Caco-2 (cell line): ENCODE measurements at regions not wholly inside any gene's neighbourhood (a gene's known extent, or its start where the extent isn't known, plus 50 kb on each side); places are given as distances from the start of the nearest gene placed in this dataset.

Experiments
- BruUV-seq: library from RNA; stranded (reverse); fragments of 400-500 nt; replicated peaks from 2 replicates; lab custom pipeline; 2021; lab: Mats Ljungman, UMichigan
- CTCF ChIA-PET: fragments of 300-600 bp; sonication (Branson Sonifier 250); formaldehyde crosslinking; loops from one replicate; lab custom pipeline; 2022; ENCODE audit warnings: antibody characterized with exemption; lab: Charles Lee
- POLR2A ChIA-PET: fragments of 300-600 bp; sonication (Branson Sonifier 250); formaldehyde crosslinking; loops from one replicate; lab custom pipeline; 2022; ENCODE audit warnings: antibody characterized with exemption; lab: Charles Lee
- DNase-seq, 2 experiments: peaks; one replicate each; pipeline versions ENCODE4 v3.0.0 to v3.0.0-alpha.2; 2020 to 2022
- H3K27me3 ChIP-seq: replicated peaks from 2 replicates; pipeline ENCODE4 v1.6.0; 2011; ENCODE audit warnings: low read length; ENCODE audit not compliant: control insufficient read depth, insufficient read depth
- H3K36me3 ChIP-seq: 2 replicates; pipeline ENCODE4 v1.5.1; 2011; ENCODE audit warnings: low read length; ENCODE audit not compliant: control insufficient read depth, insufficient read depth
- H3K4me1 ChIP-seq: fragments of 250-450 bp; sonication (Bioruptor Pico); 2 replicates; pipeline ENCODE4 v1.5.1; 2020; ENCODE audit warnings: mild to moderate bottlenecking
- H3K4me3 ChIP-seq: 2 replicates; pipeline ENCODE4 v1.5.1; 2011; ENCODE audit warnings: low read depth, mild to moderate bottlenecking, control low read depth, low read length
- H3K9me3 ChIP-seq: fragments of 250-450 bp; sonication (Bioruptor Pico); 2 replicates; pipeline ENCODE4 v1.5.1; 2020; ENCODE audit warnings: mild to moderate bottlenecking, moderate library complexity
- H3K27ac Mint-ChIP-seq: one replicate; pipeline ENCODE4 v1.8.0; 2022; ENCODE audit warnings: mixed read lengths; ENCODE audit not compliant: unreplicated experiment
- H3K27me3 Mint-ChIP-seq: one replicate; pipeline ENCODE4 v1.8.0; 2022; ENCODE audit warnings: mixed read lengths; ENCODE audit not compliant: insufficient read depth, unreplicated experiment
- H3K36me3 Mint-ChIP-seq: one replicate; pipeline ENCODE4 v1.8.0; 2022; ENCODE audit warnings: mild to moderate bottlenecking, mixed read lengths; ENCODE audit not compliant: insufficient read depth, unreplicated experiment
- H3K4me1 Mint-ChIP-seq: one replicate; pipeline ENCODE4 v1.8.0; 2022; ENCODE audit warnings: low read depth, mixed read lengths; ENCODE audit not compliant: unreplicated experiment
- H3K4me3 Mint-ChIP-seq: one replicate; pipeline ENCODE4 v1.8.0; 2022; ENCODE audit warnings: mild to moderate bottlenecking, moderate library complexity, mixed read lengths; ENCODE audit not compliant: unreplicated experiment
- H3K9me3 Mint-ChIP-seq: one replicate; pipeline ENCODE4 v1.8.0; 2022; ENCODE audit warnings: mixed read lengths; ENCODE audit not compliant: unreplicated experiment
- intact Hi-C: fragments of 100-400 bp; cut with micrococcal nuclease; formaldehyde crosslinking; loops from one replicate; pipeline ENCODE4 v1.10.0; 2022; ENCODE audit not compliant: unreplicated experiment
- TF ChIP-seq, protein P1 (sequence below), 2 experiments: fragments of 200-600 bp in 1 of 2; IDR thresholded peaks; 1 replicate in 1 of 2; 2 replicates in 1 of 2; pipeline versions ENCODE4 v1.5.1 to v1.8.0; 2011 to 2022; ENCODE audit warnings: antibody characterized with exemption in 1 of 2, control low read depth in 1 of 2, inconsistent platforms in 1 of 2, low read depth in 1 of 2, low read length in 1 of 2, mild to moderate bottlenecking in 1 of 2, moderate library complexity in 1 of 2; ENCODE audit not compliant: insufficient read depth in 1 of 2, severe bottlenecking in 1 of 2, unreplicated experiment in 1 of 2

DNA sequence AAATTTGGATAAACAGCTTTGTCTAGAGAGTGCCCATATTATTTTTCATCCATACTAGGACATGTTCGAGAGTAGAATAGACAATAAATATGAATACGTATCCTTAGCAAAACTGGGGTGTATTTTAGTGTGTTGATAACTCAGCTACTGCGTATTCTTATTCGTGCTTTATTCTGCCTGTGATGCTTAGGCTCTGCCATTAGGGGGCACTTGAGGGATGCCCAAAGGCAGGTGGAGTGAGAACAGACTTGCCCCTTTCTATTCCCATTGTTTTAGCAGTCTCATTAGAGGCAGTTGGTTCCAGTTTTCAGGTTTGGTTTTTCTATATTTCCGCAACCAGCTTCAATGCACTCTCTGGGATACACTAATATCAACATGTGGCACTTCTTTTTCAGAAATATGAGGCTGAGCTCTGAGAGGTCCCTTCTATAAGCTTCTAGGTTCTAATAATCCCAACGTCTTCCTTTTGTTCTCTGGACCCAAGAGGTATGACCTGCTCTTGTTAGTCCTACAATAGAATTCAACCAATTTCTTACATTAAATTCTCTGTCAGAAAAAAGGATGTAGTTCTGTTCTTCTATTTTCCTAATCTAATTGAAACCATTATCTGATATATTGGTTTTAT, 985.7 kb upstream of the FBXO33 start:
- peak; percentile 50 to 55 for DNase-seq
- Histone ChIP-seq H3K4me1 (no peaks in the 10 kb centered on the region), H3K4me3 (no peak overlapping the region), H3K27me3 (no peaks in the 10 kb centered on the region), H3K36me3 (no peaks in the 10 kb centered on the region), H3K9me3 (no peaks in the 10 kb centered on the region)
- H3K9me3 Mint-ChIP-seq, result no peaks in the 10 kb centered on the region
- ChIA-PET POLR2A (no interaction called here), CTCF (interaction anchor here (0.7 kb wide), 1 partner anchor 8 kb away, joined by 3 read pairs; no protein-coding TSS in a partner anchor)
- no TSS peak for BruUV-seq
- TF ChIP-seq, protein P1, sequence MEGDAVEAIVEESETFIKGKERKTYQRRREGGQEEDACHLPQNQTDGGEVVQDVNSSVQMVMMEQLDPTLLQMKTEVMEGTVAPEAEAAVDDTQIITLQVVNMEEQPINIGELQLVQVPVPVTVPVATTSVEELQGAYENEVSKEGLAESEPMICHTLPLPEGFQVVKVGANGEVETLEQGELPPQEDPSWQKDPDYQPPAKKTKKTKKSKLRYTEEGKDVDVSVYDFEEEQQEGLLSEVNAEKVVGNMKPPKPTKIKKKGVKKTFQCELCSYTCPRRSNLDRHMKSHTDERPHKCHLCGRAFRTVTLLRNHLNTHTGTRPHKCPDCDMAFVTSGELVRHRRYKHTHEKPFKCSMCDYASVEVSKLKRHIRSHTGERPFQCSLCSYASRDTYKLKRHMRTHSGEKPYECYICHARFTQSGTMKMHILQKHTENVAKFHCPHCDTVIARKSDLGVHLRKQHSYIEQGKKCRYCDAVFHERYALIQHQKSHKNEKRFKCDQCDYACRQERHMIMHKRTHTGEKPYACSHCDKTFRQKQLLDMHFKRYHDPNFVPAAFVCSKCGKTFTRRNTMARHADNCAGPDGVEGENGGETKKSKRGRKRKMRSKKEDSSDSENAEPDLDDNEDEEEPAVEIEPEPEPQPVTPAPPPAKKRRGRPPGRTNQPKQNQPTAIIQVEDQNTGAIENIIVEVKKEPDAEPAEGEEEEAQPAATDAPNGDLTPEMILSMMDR (IDR thresholded peaks at IDR 0.05; ENCODE audit: insufficient read depth in 1 of 2, low read depth in 1 of 2, low read length in 1 of 2, severe bottlenecking in 1 of 2, unreplicated experiment in 1 of 2), result peak; percentile 47 to 66
- H3K4me3 Mint-ChIP-seq, result no peak overlapping the region
- no peak overlapping the region for H3K27ac Mint-ChIP-seq
- H3K4me1 Mint-ChIP-seq, result no peaks in the 10 kb centered on the region
- intact Hi-C loops, result loop anchor here (10.0 kb wide), 1 partner anchor 433 kb away; no protein-coding TSS in a partner anchor
- no peaks in the 10 kb centered on the region for H3K27me3 Mint-ChIP-seq
- no peaks in the 10 kb centered on the region for H3K36me3 Mint-ChIP-seq

- intact Hi-C loops, result loop anchor here (10.0 kb wide), 1 partner anchor 432 kb away; no protein-coding TSS in a partner anchor
- no peak for DNase-seq
- Mint-ChIP-seq H3K27me3 (no peaks in the 10 kb centered on the region), H3K4me1 (no peaks in the 10 kb centered on the region), H3K9me3 (no peaks in the 10 kb centered on the region), H3K4me3 (no peak overlapping the region), H3K27ac (no peak overlapping the region), H3K36me3 (no peaks in the 10 kb centered on the region)
- no peak overlapping the region for H3K4me3 ChIP-seq
- POLR2A ChIA-PET, result no interaction called here
- H3K4me1 ChIP-seq, result no peaks in the 10 kb centered on the region
- CTCF ChIA-PET, result no interaction called here
- TF ChIP-seq, protein P1 (IDR thresholded peaks at IDR 0.05; ENCODE audit: insufficient read depth in 1 of 2, low read depth in 1 of 2, low read length in 1 of 2, severe bottlenecking in 1 of 2, unreplicated experiment in 1 of 2), result no peak
- BruUV-seq, result no TSS peak
- no peaks in the 10 kb centered on the region for H3K9me3 ChIP-seq
- no peaks in the 10 kb centered on the region for H3K27me3 ChIP-seq
- H3K36me3 ChIP-seq, result no peaks in the 10 kb centered on the region
Measured at GRCh38 chr14:40416565-40416964, 984.3 kb upstream of the FBXO33 start.

GRCh38 chr14:40414386-40414785, 982.2 kb upstream of the FBXO33 start:
- TF ChIP-seq, protein P1 (IDR thresholded peaks at IDR 0.05; ENCODE audit: insufficient read depth in 1 of 2, low read depth in 1 of 2, low read length in 1 of 2, severe bottlenecking in 1 of 2, unreplicated experiment in 1 of 2), result no peak
- ChIA-PET POLR2A (no interaction called here), CTCF (no interaction called here)
- H3K4me1 ChIP-seq, result no peaks in the 10 kb centered on the region
- H3K27me3 Mint-ChIP-seq, result no peaks in the 10 kb centered on the region
- no peaks in the 10 kb centered on the region for H3K36me3 Mint-ChIP-seq
- no peaks in the 10 kb centered on the region for H3K27me3 ChIP-seq
- no peaks in the 10 kb centered on the region for H3K4me1 Mint-ChIP-seq
- no peak overlapping the region for H3K27ac Mint-ChIP-seq
- H3K36me3 ChIP-seq, result no peaks in the 10 kb centered on the region
- intact Hi-C loops, result loop anchor here (10.0 kb wide), 1 partner anchor 430 kb away; no protein-coding TSS in a partner anchor
- H3K4me3 Mint-ChIP-seq, result no peak overlapping the region
- no peaks in the 10 kb centered on the region for H3K9me3 ChIP-seq
- peaks cover under 1% of the 10 kb centered on the region for H3K9me3 Mint-ChIP-seq
- BruUV-seq, result no TSS peak
- no peak for DNase-seq
- no peak overlapping the region for H3K4me3 ChIP-seq
